ENCODE measurements at regions not wholly inside any gene's neighbourhood (a gene's known extent, or its start where the extent isn't known, plus 50 kb on each side); places are given as distances from the start of the nearest gene placed in this dataset.
A peak's percentile ranks its signal among the peaks of the same experiment; 100 is the strongest.

DNA sequence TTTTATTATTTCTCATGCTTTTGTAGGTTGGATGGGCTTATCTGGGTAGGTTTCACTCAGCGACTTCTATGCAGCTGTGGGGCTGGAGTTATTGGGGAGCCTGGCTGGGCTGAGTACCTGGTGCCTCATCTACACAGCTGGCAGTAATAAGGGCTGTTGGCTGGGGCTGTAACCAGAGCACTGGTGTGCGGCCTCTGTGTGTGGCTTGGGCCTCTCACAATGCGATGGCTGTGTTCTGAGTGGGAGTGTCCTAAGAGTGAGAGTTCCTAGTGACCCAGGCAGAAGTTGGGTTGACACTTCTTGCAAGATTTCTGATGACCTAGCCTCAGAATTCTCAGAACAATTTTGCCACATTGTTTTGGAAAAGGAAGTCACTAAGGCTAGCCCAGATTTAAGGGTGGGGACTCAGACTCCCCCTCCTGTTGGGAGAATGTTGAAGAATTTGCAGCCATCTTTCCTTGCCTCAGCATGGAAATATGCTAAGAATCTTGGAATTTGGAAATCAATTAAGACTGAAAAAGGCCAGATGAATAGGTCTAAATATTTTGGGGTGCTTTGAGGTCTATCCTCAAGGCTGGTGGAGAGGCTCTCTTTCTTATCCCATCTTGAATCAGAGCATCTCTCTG lies 158.8 kb downstream of the SCP2D1 start:
- DNase-seq, result no peak

- DNase-seq, result no peak
Observed at GRCh38 chr20:18973529-18974173, 160.1 kb downstream of the SCP2D1 start.

- no peak for DNase-seq
Observed at GRCh38 chr20:18974660-18975059, 161.1 kb downstream of the SCP2D1 start.

DNA sequence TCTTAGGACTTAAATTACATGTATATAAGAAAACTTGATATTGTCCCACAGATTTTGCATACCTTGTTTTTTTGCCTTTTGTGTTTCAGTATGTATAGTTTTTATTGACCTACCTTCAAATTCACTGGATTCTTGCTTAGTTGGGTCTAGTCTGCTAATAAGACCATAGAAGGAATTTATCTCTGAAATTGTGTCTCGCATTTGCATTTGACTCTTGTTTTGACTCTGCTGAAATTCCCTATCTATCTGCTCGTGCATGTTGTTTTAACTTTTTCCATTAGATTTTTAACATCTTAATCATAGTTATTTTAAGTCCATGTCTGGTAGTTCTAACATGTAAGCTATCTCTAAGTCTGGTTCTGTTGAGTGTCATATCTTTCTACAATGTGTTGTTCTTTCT lies 163.9 kb downstream of the SCP2D1 start:
- DNase-seq, result no peak

DNA sequence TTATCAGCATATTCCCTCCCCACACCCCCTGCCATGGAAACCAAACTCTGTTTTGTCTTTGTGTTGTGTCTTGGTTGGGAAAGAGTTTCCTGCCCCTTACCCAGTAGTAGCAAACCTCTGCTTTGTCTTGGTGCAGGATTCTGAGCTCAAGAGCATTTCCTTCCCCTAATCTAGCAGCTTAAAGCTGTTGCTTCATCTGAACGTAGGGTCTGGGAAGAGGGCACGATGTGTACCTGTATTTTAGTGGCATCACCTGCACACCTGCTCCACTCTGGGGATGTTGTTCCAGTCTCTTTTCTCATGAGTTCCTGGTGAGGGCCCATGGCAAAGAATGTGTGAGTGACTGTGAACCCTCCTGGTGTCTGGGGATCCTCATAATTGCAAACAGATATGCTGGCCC lies 164.7 kb downstream of the SCP2D1 start:
- DNase-seq, result no peak

GRCh38 chr20:18979132-18979531 lies 165.5 kb downstream of the SCP2D1 start:
- no peak for DNase-seq

DNA sequence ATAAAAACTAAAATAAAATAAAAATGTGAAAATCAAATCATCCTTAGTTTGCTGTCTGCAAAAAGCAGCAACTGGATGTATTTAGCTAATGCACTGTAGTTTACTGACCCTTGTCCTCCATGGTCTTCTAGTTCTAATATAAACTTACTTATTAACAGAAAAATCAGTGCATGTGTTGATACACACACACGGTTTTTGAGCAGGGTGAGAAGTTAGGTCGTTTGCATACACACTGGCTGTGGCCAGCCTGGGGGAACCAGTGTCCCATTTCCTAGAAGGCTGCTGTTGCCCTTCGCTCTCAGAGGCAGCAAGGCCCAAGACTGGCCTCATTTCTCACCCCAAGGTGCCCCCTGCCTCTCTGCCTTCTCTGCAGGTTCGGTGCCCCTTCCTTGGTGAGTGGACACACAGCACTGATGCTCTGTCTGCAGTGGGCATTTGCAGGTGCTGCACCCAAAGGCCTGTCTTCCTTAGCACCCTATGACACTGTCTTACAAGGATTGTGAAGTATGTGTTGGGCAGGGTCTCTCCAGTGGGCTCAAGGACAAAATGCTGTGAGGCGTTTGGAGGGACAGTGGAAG lies 168.5 kb downstream of the SCP2D1 start:
- DNase-seq, result no peak

DNA sequence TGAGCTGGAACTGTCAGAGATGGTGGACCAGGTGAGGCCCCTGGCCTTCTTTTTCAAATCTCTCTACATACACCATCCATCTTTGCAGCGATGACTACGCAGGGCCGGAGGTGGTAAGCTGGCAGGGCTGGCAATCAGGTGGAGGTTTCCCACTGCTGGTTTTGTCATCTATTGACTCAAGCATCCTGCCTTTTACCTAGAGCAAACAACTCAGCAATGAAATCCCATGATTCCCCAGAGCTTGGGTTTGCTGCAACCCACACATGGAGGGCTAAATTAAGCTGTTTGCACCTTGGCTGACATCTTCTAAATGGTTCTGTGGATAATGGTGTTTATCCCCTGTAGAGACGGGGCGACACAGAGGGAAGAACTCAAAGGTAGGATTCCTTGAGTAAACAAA lies 170.2 kb downstream of the SCP2D1 start:
- peak; percentile 42 for DNase-seq

DNA sequence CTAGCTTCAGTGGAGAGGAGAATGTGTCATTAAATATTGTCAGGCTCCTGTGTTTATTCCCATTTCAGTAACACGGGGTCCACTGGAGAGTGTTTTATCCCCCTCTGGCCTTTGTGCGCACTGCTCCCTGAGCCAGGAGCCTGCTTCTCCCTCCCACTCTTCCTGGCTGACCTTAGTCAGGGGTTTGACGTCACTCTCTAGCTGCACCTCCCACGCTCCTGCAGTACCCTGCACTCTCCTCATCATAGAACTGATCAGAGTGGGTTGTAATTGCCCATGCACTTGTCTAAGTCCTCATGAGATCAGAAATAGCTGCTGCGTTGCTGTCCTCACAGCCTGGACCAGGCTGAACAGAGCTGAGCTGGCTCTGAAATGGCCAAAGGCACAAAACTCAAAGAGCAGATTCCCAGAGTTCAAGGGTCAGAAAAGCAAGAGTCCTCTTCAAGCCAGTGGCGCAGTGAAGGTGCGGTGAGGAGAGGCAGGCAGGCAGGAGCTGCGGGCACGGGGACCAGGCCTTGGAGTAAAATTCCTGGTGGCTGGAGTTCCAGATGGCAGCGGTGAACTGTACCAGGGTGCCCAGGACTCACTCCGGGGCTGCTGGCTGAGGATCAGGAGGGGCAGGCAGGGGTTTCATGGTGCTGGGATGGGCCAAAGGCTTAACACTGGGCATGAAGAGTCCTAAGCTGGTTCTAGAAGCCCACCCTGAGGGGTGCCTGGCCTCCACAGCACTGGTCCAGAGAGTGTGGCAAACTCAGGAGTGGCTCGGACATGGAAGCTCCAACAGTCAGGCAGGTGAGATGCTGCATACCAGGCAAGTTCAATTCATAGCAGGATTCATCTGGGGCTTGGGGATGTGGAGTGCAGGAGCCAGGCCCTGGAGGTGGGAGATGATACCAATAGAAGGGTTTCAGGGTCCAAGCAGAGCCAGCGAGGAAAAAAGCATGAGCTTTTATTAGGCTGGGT lies 170.9 kb downstream of the SCP2D1 start:
- DNase-seq, result no peak

DNA sequence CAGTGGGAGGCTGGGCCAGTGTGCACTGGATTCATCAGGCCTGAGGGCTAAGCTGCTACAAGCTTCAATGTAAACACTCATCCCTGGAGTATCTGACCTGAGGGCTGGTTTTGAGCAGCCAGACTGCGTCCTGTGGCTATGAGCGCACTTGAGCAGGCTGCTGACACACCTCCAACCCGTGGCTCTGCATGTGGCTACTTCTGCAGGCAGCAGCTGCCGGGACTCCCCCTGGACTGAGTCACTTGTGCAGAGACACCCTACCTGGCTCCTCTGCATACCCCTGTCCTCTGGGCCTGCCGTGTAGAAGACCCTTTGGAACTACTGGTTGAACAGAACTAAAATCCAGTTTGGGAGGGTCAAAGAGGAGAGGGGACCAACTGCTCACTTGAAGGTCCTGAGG lies 172.0 kb downstream of the SCP2D1 start:
- no peak for DNase-seq

GRCh38 chr20:18986146-18986830 lies 172.7 kb downstream of the SCP2D1 start:
- DNase-seq, result no peak

DNA sequence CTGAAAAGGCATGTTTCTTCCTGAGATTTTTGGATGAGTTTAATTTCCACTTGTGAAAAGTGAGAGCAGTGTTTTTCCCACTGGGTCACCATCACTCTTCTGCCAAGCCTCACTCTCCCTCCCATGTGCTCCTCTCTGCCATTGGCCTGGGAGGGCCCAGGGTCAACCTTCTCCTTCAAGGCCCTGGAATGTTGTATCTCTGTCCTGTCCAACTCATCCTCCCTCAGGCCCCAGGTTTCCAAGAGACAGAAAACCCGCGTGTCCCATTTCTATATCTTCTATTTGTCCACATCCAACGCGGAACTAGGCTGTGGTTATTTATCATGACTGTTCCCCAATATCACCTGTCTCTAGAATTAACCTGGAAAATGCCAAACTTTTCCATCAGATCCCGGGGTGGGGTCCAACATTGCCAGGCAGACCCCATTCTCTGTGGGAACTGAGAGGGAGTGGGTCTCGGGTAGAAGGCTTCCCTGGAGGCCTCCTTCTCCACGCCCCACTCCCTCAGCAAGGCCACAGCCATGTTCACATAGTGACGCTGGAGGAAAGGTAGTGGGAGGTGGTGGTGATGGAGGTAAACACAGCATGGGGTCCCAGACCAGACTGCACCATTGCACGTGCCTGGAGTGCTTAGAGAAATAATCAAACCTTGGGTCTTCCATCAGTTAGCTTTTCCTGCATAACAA lies 173.5 kb downstream of the SCP2D1 start:
- DNase-seq, result no peak

- no peak for DNase-seq
Observed at GRCh38 chr20:18987781-18988360, 174.3 kb downstream of the SCP2D1 start.

DNA sequence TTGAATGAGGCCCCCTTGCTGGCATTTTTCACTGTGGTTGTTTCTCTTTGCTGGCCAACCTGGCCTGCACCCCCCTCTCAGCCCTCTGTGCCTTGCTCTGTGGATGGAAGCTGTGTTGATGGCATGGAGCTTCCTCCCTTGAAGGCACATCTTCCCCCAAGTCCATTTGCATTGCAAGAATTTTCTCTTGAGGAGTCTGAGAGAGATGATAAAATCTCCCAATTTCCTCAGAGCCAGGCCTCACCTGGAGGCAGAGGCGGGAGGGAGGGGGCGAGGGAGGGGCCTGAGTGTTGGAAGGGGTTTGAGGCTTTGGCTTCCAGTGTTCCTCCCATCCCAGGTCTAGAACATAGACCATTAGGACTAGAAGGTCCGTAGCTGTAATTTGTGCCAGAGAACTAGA lies 175.1 kb downstream of the SCP2D1 start:
- no peak for DNase-seq

GRCh38 chr20:18989736-18990474 lies 176.3 kb downstream of the SCP2D1 start:
- DNase-seq, result no peak

- no peak for DNase-seq
Observed at GRCh38 chr20:18991012-18991411, 177.4 kb downstream of the SCP2D1 start.

DNA sequence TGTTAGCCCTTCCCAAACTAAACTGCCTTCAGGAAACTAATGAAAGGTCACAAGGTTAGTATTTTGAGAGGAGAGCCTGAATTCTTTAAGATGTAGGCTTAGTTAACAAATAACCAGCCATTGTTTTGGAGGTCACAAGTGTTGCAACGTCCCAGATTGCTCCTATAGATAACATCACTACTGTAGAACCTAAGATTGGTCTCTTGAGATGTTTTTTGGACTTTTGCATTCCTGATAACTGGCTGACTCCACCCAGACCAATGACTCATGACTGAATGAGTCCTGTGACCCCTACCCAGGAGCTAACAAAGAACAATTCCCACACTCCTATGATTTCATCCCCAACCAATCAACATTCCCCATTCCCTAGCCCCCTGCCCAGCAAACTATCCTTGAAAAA lies 178.8 kb downstream of the SCP2D1 start:
- no peak for DNase-seq

- no peak for DNase-seq
Observed at GRCh38 chr20:18995455-18995854, 181.9 kb downstream of the SCP2D1 start.

DNA sequence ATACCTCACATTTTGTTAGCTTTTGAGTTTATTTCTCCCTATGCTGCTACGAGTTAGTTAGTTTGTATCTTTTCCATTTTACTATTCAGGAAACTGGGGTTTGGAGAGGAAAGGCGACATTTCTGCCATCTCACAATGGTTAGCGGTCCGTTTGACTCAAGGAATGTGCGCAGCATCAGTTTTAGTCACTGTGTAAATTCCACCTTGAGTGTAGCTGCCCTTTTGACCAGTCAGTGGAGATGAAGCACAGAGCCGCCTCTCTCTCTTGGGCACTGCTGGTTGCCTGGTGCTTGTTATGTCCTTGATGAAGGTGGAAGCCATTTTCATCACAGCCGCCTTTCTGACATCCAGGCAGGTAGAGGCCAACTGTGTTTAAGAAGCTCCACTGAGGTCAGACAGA lies 185.5 kb downstream of the SCP2D1 start:
- DNase-seq, result no peak

DNA sequence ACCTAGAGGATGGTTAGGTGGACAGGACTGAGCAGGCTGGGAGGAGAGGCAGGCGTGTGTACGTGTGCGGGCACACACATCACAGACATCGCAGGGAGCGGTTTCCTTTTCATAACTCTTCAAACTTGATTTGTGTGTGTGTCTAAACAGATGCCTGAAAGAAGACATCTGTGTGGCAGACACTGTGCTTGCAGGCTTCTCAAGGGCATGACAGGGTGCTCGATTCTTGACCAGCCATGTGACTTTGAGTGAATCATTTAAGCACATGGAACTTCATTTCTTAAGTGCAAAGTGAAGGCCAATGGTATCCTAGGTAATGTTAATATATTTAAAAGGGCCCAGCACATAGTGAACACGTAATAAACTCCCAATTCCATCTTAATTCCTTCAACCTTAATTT lies 186.5 kb downstream of the SCP2D1 start:
- DNase-seq, result no peak

- DNase-seq, result no peak
Observed at GRCh38 chr20:19001177-19001576, 187.6 kb downstream of the SCP2D1 start.
